GM12878 (cell line): ENCODE measurements at regions not wholly inside any gene's neighbourhood (a gene's known extent, or its start where the extent isn't known, plus 50 kb on each side); places are given as distances from the start of the nearest gene placed in this dataset.

ENCODE experiments used
- ATAC-seq: fragments of 200-7000 bp; cut with Tn5 transposase; 3 replicates; pipeline ENCODE4 v1.9.1; 2020; ENCODE audit warnings: mild to moderate bottlenecking, moderate library complexity
- BruUV-seq: library from RNA; stranded (reverse); fragments of 400-500 nt; replicated peaks from 2 replicates; lab custom pipeline; 2021; lab: Mats Ljungman, UMichigan
- CTCF ChIA-PET: fragments of 300-600 bp; sonication (Branson Sonifier 250); formaldehyde crosslinking; extraction: SDS; loops from one replicate; lab custom pipeline; 2021; ENCODE audit warnings: inconsistent platforms; lab: Yijun Ruan, JAX
- POLR2A ChIA-PET: fragments of 350-600 bp; formaldehyde crosslinking; extraction: SDS; loops from one replicate; lab custom pipeline; 2021; ENCODE audit warnings: inconsistent platforms; lab: Charles Lee
- RAD21 ChIA-PET: fragments of 300-600 bp; sonication (Branson Sonifier 250); formaldehyde crosslinking; loops from one replicate; lab custom pipeline; 2023; ENCODE audit warnings: antibody characterized with exemption; ENCODE audit not compliant: unreplicated experiment; lab: Charles Lee
- SMC1A ChIA-PET: fragments of 300-600 bp; sonication (Branson Sonifier 250); formaldehyde crosslinking; loops from one replicate; lab custom pipeline; 2023; ENCODE audit not compliant: unreplicated experiment, uncharacterized antibody; lab: Charles Lee
- DNase-seq: peaks from one replicate; pipeline ENCODE4 v3.0.0-alpha.2; 2011; ENCODE audit warnings: low read depth, low spot score
- FAIRE-seq: peaks from 3 replicates; lab custom pipeline; 2011; peaks lifted over from hg19 to GRCh38; lab: Jason Lieb, UNC
- H2AFZ ChIP-seq: 2 replicates; pipeline ENCODE4 v1.6.0; 2011; ENCODE audit warnings: low read depth, low read length, control low read depth; ENCODE audit not compliant: control insufficient read depth
- H3K27ac ChIP-seq: 2 replicates; pipeline ENCODE4 v1.5.1; 2011; ENCODE audit warnings: control low read depth; ENCODE audit not compliant: control insufficient read depth, insufficient read depth
- H3K27me3 ChIP-seq, 2 experiments: replicated peaks in 1 of 2; 2 replicates each; pipeline versions ENCODE4 v1.6.0 to v1.6.1; 2011; ENCODE audit warnings: low read length in 1 of 2; ENCODE audit not compliant: control insufficient read depth in 2 of 2, insufficient read depth in 2 of 2
- H3K36me3 ChIP-seq, 2 experiments: 2 replicates each; pipeline ENCODE4 v1.5.1; 2011; ENCODE audit warnings: low read length in 1 of 2; ENCODE audit not compliant: control insufficient read depth in 2 of 2, insufficient read depth in 2 of 2
- H3K4me1 ChIP-seq: 2 replicates; pipeline ENCODE4 v1.6.1; 2011; ENCODE audit warnings: mild to moderate bottlenecking, low read length, moderate library complexity, mixed read lengths; ENCODE audit not compliant: control insufficient read depth, insufficient read depth
- H3K4me2 ChIP-seq: 2 replicates; pipeline ENCODE4 v1.6.0; 2011; ENCODE audit warnings: control low read depth; ENCODE audit not compliant: control insufficient read depth, insufficient read depth
- H3K4me3 ChIP-seq: fragments of 200-600 bp; sonication (generic); 2 replicates; pipeline ENCODE4 v1.5.1; 2016
- H3K79me2 ChIP-seq: 2 replicates; pipeline ENCODE4 v1.6.0; 2011; ENCODE audit warnings: low read length; ENCODE audit not compliant: control insufficient read depth, insufficient read depth
- H3K9ac ChIP-seq: 2 replicates; pipeline ENCODE4 v1.8.0; 2011; ENCODE audit warnings: low read length, control low read depth, mixed read lengths; ENCODE audit not compliant: control insufficient read depth, insufficient read depth
- H3K9me3 ChIP-seq: replicated peaks from 3 replicates; pipeline ENCODE4 v1.5.1; 2011; ENCODE audit warnings: mild to moderate bottlenecking, low read length; ENCODE audit not compliant: control insufficient read depth, insufficient read depth
- H4K20me1 ChIP-seq: 2 replicates; pipeline ENCODE4 v1.6.0; 2011; ENCODE audit not compliant: control insufficient read depth, insufficient read depth
- BHLHE40 ChIP-seq, 2 experiments: fragments of 450-650 bp in 1 of 2; IDR thresholded peaks; 2 replicates each; pipeline ENCODE4 v1.6.1; 2011 to 2017; ENCODE audit warnings: low read depth in 2 of 2, borderline replicate concordance in 1 of 2, improper control_type of control experiment in 1 of 2, low read length in 1 of 2, mild to moderate bottlenecking in 1 of 2
- CBFB ChIP-seq: IDR thresholded peaks from 2 replicates; pipeline ENCODE4 v1.6.1; 2016; ENCODE audit warnings: antibody characterized with exemption, low read depth
- ESRRA ChIP-seq: IDR thresholded peaks from 2 replicates; pipeline ENCODE4 v1.6.1; 2012; ENCODE audit warnings: mild to moderate bottlenecking, low read length, improper control_type of control experiment
- EZH2 ChIP-seq: IDR thresholded peaks from 2 replicates; pipeline ENCODE4 v1.6.1; 2012; ENCODE audit warnings: low read depth, mild to moderate bottlenecking, control low read depth, inconsistent platforms, low read length, borderline replicate concordance; ENCODE audit not compliant: control insufficient read depth
- IKZF1 ChIP-seq: fragments of 450-650 bp; conservative IDR thresholded peaks from 2 replicates; pipeline ENCODE4 v1.6.1; 2017; ENCODE audit warnings: antibody characterized with exemption, mild to moderate bottlenecking
- IRF4 ChIP-seq: IDR thresholded peaks from 2 replicates; pipeline ENCODE4 v1.6.1; 2011; ENCODE audit warnings: low read depth, low read length
- MTA3 ChIP-seq: IDR thresholded peaks from 2 replicates; pipeline ENCODE4 v1.6.1; 2012; ENCODE audit warnings: low read length, inconsistent platforms, borderline replicate concordance
- MXI1 ChIP-seq: fragments of 150-350 bp; IDR thresholded peaks from 2 replicates; pipeline ENCODE4 v1.6.1; 2011; ENCODE audit warnings: low read depth, mild to moderate bottlenecking, inconsistent platforms, low read length, improper control_type of control experiment
- NR2F1 ChIP-seq: fragments of 450-650 bp; conservative IDR thresholded peaks from 2 replicates; pipeline ENCODE4 v1.6.1; 2017; ENCODE audit warnings: mild to moderate bottlenecking
- POLR2AphosphoS5 ChIP-seq: IDR thresholded peaks from 2 replicates; pipeline ENCODE4 v1.6.1; 2011; ENCODE audit warnings: mild to moderate bottlenecking, low read length, inconsistent platforms
- PRDM15 ChIP-seq: fragments of 450-650 bp; formaldehyde crosslinking; IDR thresholded peaks from 2 replicates; pipeline ENCODE4 v1.4.0; 2020; ENCODE audit warnings: mild to moderate bottlenecking, moderate library complexity
- WRNIP1 ChIP-seq: IDR thresholded peaks from 2 replicates; pipeline ENCODE4 v1.6.1; 2011; ENCODE audit warnings: low read depth, low read length, improper control_type of control experiment, borderline replicate concordance
- YY1 ChIP-seq: IDR thresholded peaks from 2 replicates; pipeline ENCODE4 v1.6.1; 2011; ENCODE audit warnings: low read depth, mild to moderate bottlenecking, low read length
- ZSCAN29 ChIP-seq: fragments of 450-650 bp; IDR thresholded peaks from 2 replicates; pipeline ENCODE4 v1.6.1; 2017; ENCODE audit warnings: mild to moderate bottlenecking, moderate library complexity
- WGBS: methylation state at CpG from one replicate; pipeline ENCODE4 v1.1.6; 2016; ENCODE audit warnings: low lambda C conversion rate; ENCODE audit not compliant: insufficient replicate concordance, insufficient coverage; ENCODE audit errors: missing lambda C conversion rate; 5-methylcytosine and 5-hydroxymethylcytosine counted together
- in situ Hi-C: fragments of 300-500 bp; cut with MboI; formaldehyde crosslinking; loops from 9 replicates; pipeline ENCODE4 v1.14.3; 2018; ENCODE audit warnings: mixed read lengths
- intact Hi-C: fragments of 100-400 bp; cut with micrococcal nuclease; formaldehyde crosslinking; loops from one replicate; pipeline ENCODE4 v1.14.2; 2022; ENCODE audit not compliant: unreplicated experiment
- TF ChIP-seq, protein P1 (sequence below): IDR thresholded peaks from 2 replicates; pipeline ENCODE4 v1.6.1; 2012; ENCODE audit warnings: low read depth, low read length, improper control_type of control experiment

DNA sequence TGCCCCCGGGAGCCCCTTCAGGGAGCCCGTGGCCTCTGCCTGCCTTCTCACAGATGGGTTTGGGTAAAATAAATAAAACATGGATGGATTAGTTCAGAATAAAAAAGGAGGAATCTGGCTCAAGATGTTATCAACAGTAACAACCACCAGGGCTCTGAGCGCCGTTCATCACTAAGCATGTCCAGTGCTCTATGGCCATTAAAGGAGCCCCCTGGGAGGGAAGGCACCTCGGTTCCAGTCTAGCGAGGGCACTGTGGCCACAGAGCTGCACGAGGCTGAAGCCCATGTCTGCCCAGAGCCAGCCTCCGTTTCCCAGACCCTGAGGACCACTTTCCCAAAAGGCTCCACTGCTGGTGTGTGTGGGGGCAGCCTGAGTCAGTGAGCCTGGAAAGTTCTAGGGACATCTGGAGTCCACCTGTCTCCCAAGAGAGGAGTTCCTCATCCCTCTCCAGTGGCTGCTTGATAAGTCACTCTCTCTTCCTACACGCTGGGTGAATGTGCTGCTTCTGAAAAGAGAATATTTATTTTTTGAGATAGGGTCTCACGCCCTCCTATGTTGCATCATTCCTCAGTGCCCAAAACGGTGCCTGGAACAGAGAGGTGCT is 614.6 kb downstream of the TBC1D22A start:
- 15% methylated on average over 11 of the region's 11 CpGs for WGBS
- DNase-seq (no peak), ATAC-seq (no peak), FAIRE-seq (no peak)
- Histone ChIP-seq H3K36me3 (no peaks in the 10 kb centered on the region), H3K9me3 (no peaks in the 10 kb centered on the region; the same call in 2 of the 3 replicates), H3K9ac (no peak overlapping the region), H2AFZ (no peak overlapping the region), H3K79me2 (no peaks in the 10 kb centered on the region), H3K27me3 (no peaks in the 10 kb centered on the region), H3K27ac (no peak overlapping the region), H3K4me1 (no peaks in the 10 kb centered on the region), H4K20me1 (no peaks in the 10 kb centered on the region), H3K4me2 (no peak overlapping the region), H3K4me3 (no peak overlapping the region)
- SMC1A ChIA-PET, result no interaction called here
- RAD21 ChIA-PET, result no interaction called here
- BruUV-seq, result no TSS peak
- CTCF ChIA-PET, result no interaction called here
- POLR2A ChIA-PET, result no interaction called here
- intact Hi-C loops (no loop called here), in situ Hi-C loops (loop anchor here (5.0 kb wide), 1 partner anchor 50 kb away; no protein-coding TSS in a partner anchor)
- TF ChIP-seq, protein P1, sequence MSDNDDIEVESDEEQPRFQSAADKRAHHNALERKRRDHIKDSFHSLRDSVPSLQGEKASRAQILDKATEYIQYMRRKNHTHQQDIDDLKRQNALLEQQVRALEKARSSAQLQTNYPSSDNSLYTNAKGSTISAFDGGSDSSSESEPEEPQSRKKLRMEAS, result no peak
- TF ChIP-seq ESRRA (no peak), POLR2AphosphoS5 (no peak), CBFB (no peak), NR2F1 (no peak), BHLHE40 (IDR thresholded peaks at IDR 0.05; ENCODE audit: borderline replicate concordance in 1 of 2, low read depth in 2 of 2, low read length in 1 of 2) (no peak), IRF4 (no peak), MTA3 (no peak), MXI1 (no peak), YY1 (no peak), PRDM15 (no peak), WRNIP1 (no peak), ZSCAN29 (no peak), IKZF1 (no peak), EZH2 (no peak)
